HepG2 (cell line): ENCODE measurements at regions not wholly inside any gene's neighbourhood (a gene's known extent, or its start where the extent isn't known, plus 50 kb on each side); places are given as distances from the start of the nearest gene placed in this dataset.

Experiments used
- ATAC-seq: fragments of 200-7000 bp; cut with Tn5 transposase; 3 replicates; pipeline ENCODE4 v1.9.1; 2020; ENCODE audit warnings: mild to moderate bottlenecking, moderate library complexity
- BruUV-seq: library from RNA; stranded (reverse); fragments of 400-500 nt; replicated peaks from 2 replicates; lab custom pipeline; 2021; lab: Mats Ljungman, UMichigan
- CTCF ChIA-PET: fragments of 300-600 bp; formaldehyde crosslinking; extraction: SDS; loops from one replicate; lab custom pipeline; 2021; ENCODE audit warnings: low total read pairs, inconsistent platforms, low intra/inter-chr PET ratio; lab: Yijun Ruan, JAX
- POLR2A ChIA-PET: fragments of 350-600 bp; sonication (Branson Sonifier 250); formaldehyde crosslinking; loops from one replicate; lab custom pipeline; 2020; ENCODE audit warnings: antibody characterized with exemption, inconsistent platforms; lab: Yijun Ruan, JAX
- DNase-seq: peaks from one replicate; pipeline ENCODE4 v3.0.0-alpha.2; 2015; ENCODE audit warnings: low spot score
- FAIRE-seq: peaks from 3 replicates; lab custom pipeline; 2011; peaks lifted over from hg19 to GRCh38; lab: Jason Lieb, UNC
- H2AFZ ChIP-seq: one replicate; pipeline ENCODE4 v1.6.1; 2011; ENCODE audit warnings: low read length, inconsistent platforms
- H3K27ac ChIP-seq: fragments of 300-600 bp; 3 replicates; pipeline ENCODE4 v1.8.0; 2011; ENCODE audit warnings: mixed run types, mild to moderate bottlenecking, mixed read lengths, low read length, inconsistent platforms; ENCODE audit not compliant: insufficient read depth; ENCODE audit errors: extremely low read length
- H3K27me3 ChIP-seq, 2 experiments: fragments of 200-600 bp in 1 of 2; 2 replicates in 1 of 2; 3 replicates in 1 of 2; pipeline versions ENCODE4 v1.6.0 to v1.8.0; 2011; ENCODE audit warnings: low read length in 2 of 2, mild to moderate bottlenecking in 2 of 2, moderate library complexity in 2 of 2, inconsistent platforms in 1 of 2; ENCODE audit not compliant: insufficient read depth in 2 of 2, control insufficient read depth in 1 of 2
- H3K36me3 ChIP-seq, 2 experiments: fragments of 200-600 bp in 1 of 2; replicated peaks in 1 of 2; 2 replicates in 1 of 2; 3 replicates in 1 of 2; pipeline versions ENCODE4 v1.5.1 to v1.8.0; 2011; ENCODE audit warnings: low read length in 2 of 2, inconsistent platforms in 1 of 2; ENCODE audit not compliant: insufficient read depth in 2 of 2, control insufficient read depth in 1 of 2
- H3K4me1 ChIP-seq: 2 replicates; pipeline ENCODE4 v1.5.1; 2012; ENCODE audit warnings: low read length, inconsistent platforms; ENCODE audit not compliant: insufficient read depth
- H3K4me2 ChIP-seq: 2 replicates; pipeline ENCODE4 v1.6.0; 2011; ENCODE audit warnings: low read depth, low read length, inconsistent platforms
- H3K4me3 ChIP-seq, 3 experiments: fragments of 200-600 bp in 1 of 3; sonication (generic), shearing (Covaris generic) in 1 of 3; replicated peaks in 1 of 3; 2 replicates each; pipeline ENCODE4 v1.5.1; 2011 to 2016; ENCODE audit warnings: low read length in 3 of 3, inconsistent platforms in 2 of 3, low read depth in 2 of 3, mild to moderate bottlenecking in 2 of 3, control low read depth in 1 of 3, mixed read lengths in 1 of 3; ENCODE audit not compliant: insufficient read depth in 1 of 3
- H3K79me2 ChIP-seq: one replicate; pipeline ENCODE4 v1.6.1; 2011; ENCODE audit warnings: low read length, inconsistent platforms; ENCODE audit not compliant: insufficient read depth
- H3K9ac ChIP-seq: 2 replicates; pipeline ENCODE4 v1.6.0; 2011; ENCODE audit warnings: mild to moderate bottlenecking, low read depth, low read length, inconsistent platforms; ENCODE audit not compliant: insufficient read depth
- H3K9me3 ChIP-seq: 2 replicates; pipeline ENCODE4 v1.5.1; 2012; ENCODE audit warnings: mild to moderate bottlenecking, low read length
- H4K20me1 ChIP-seq: 2 replicates; pipeline ENCODE4 v1.6.0; 2011; ENCODE audit warnings: inconsistent platforms, mild to moderate bottlenecking, low read length, moderate library complexity; ENCODE audit not compliant: insufficient read depth
- POLR2G ChIP-seq: fragments of 200-400 bp; formaldehyde crosslinking; IDR thresholded peaks from 2 replicates; pipeline ENCODE4 v1.6.1; 2018; ENCODE audit warnings: mild to moderate bottlenecking, low read depth, low read length, moderate library complexity
- ZC3H13 ChIP-seq: sonication (generic); formaldehyde crosslinking; IDR thresholded peaks from 2 replicates; pipeline ENCODE4 v1.8.1; 2023; ENCODE audit warnings: mild to moderate bottlenecking, missing genetic modification reagents, moderate library complexity
- ZNF121 ChIP-seq: sonication (generic); formaldehyde crosslinking; IDR thresholded peaks from 2 replicates; pipeline ENCODE4 v1.5.0; 2020; ENCODE audit warnings: mild to moderate bottlenecking, missing genetic modification reagents
- ZNF570 ChIP-seq: sonication (generic); formaldehyde crosslinking; IDR thresholded peaks from 2 replicates; pipeline ENCODE4 v1.4.0; 2020; ENCODE audit warnings: mild to moderate bottlenecking, missing genetic modification reagents, borderline replicate concordance
- ZNF777 ChIP-seq: sonication (generic); formaldehyde crosslinking; IDR thresholded peaks from 2 replicates; pipeline ENCODE4 v1.4.0; 2020; ENCODE audit warnings: missing genetic modification reagents
- ZNF790 ChIP-seq: sonication (generic); formaldehyde crosslinking; IDR thresholded peaks from 2 replicates; pipeline ENCODE4 v1.8.0; 2022; ENCODE audit warnings: missing genetic modification reagents, mild to moderate bottlenecking, borderline replicate concordance
- WGBS: methylation state at CpG from one replicate; pipeline ENCODE4 v1.1.6; 2017; ENCODE audit warnings: low lambda C conversion rate; 5-methylcytosine and 5-hydroxymethylcytosine counted together
- in situ Hi-C: cut with HindIII; loops from 2 replicates; pipeline ENCODE4 v1.10.0; 2017; ENCODE audit warnings: low pct_unique_long_range_greater_than_20kb; ENCODE audit not compliant: extremely low pct_ligation_motif_present
- intact Hi-C: fragments of 100-400 bp; cut with micrococcal nuclease; formaldehyde crosslinking; loops from one replicate; pipeline ENCODE4 v1.10.0; 2022; ENCODE audit not compliant: unreplicated experiment
- TF ChIP-seq, protein P1 (sequence below): sonication (generic); formaldehyde crosslinking; IDR thresholded peaks from 2 replicates; pipeline ENCODE4 v1.4.0; 2020; ENCODE audit warnings: mild to moderate bottlenecking, low read depth, missing genetic modification reagents
- TF ChIP-seq, protein P2 (sequence below): sonication (generic); formaldehyde crosslinking; IDR thresholded peaks from 2 replicates; pipeline ENCODE4 v1.5.1; 2020; ENCODE audit warnings: missing genetic modification reagents, mild to moderate bottlenecking, borderline replicate concordance
- TF ChIP-seq, protein P3 (sequence below): sonication (generic); formaldehyde crosslinking; IDR thresholded peaks from 2 replicates; pipeline ENCODE4 v1.5.1; 2020; ENCODE audit warnings: missing genetic modification reagents, mild to moderate bottlenecking, borderline replicate concordance
- TF ChIP-seq, protein P4 (sequence below): sonication (generic); formaldehyde crosslinking; IDR thresholded peaks from 2 replicates; pipeline ENCODE4 v1.8.0; 2022; ENCODE audit warnings: mild to moderate bottlenecking, missing genetic modification reagents, borderline replicate concordance

DNA sequence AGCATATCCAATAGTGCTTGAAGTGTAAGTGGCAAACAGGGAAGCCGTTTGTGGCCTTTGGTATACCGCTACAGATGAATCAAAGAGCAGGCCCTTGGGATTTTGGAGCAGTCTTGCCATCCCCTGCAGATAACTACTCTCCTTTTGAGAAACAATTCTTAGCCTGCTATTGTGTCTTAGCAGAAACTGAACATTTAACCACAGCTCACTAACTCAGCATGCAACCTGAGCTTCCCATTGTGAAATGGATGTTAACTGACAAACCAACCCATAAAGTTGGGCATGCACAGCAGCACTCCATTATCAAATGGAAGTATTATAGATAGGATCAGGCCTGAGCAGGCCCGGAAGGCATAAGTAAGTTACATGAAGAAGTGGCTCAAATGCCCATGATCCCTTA, 315.3 kb upstream of the PTGER4 start (continued):
- TF ChIP-seq, protein P1, sequence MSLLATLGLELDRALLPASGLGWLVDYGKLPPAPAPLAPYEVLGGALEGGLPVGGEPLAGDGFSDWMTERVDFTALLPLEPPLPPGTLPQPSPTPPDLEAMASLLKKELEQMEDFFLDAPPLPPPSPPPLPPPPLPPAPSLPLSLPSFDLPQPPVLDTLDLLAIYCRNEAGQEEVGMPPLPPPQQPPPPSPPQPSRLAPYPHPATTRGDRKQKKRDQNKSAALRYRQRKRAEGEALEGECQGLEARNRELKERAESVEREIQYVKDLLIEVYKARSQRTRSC (CRISPR knock-in tag), result no peak
- TF ChIP-seq, all 625 proteins: peak for 0

DNA sequence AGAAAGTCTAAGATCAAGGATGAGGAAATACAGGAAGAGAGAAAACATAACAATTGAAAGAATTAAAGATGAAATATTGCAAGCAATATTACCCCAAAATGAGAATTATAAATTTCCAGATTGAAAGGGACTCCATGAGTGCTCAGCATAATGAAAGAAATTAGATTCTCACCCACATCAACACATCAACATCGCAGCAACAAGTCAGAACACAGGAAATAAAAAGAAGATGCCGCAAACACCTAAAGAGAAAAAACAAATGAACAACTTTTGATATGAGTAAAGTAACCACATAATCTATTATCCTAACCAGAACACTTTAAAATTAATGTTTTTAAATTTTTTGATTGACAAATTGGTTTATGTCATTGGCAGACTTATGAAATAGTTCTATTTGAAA, 318.3 kb upstream of the PTGER4 start:
- TF ChIP-seq POLR2G (no peak), ZNF777 (no peak), ZC3H13 (CRISPR knock-in tag) (no peak)
- Histone ChIP-seq H3K79me2 (no peaks in the 10 kb centered on the region), H3K9ac (no peak overlapping the region), H3K4me2 (no peak overlapping the region), H3K4me1 (no peaks in the 10 kb centered on the region), H2AFZ (no peak overlapping the region), H3K27ac (no peak overlapping the region), H3K9me3 (no peaks in the 10 kb centered on the region), H4K20me1 (no peaks in the 10 kb centered on the region), H3K4me3 (no peak overlapping the region), H3K27me3 (no peaks in the 10 kb centered on the region), H3K36me3 (no peaks in the 10 kb centered on the region)
- FAIRE-seq (no peak), ATAC-seq (no peak), DNase-seq (no peak)
- in situ Hi-C loops, result no loop called here
- POLR2A ChIA-PET, result no interaction called here
- WGBS, result 95% methylated on average over 2 of the region's 2 CpGs
- CTCF ChIA-PET, result no interaction called here
- intact Hi-C loops, result no loop called here
- BruUV-seq, result no TSS peak

DNA sequence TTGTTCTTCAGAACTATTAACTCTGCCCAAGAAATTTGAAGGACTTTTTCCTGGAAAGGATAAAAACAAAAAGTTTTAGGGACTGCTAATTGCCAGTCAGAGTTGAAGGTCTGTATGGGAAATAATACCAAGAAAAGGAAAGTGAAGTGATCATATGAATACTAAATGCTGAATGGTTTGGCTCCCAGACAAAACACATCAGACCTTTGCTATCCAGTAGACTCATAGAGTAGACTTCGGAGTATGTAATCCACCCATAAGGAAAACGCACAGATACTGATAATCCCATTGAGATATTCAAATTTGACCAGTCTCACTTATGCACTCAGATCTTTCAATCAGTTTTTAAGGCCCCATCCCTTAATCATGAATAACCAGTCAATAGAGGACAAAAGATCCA, 319.0 kb upstream of the PTGER4 start:
- Histone ChIP-seq H3K79me2 (no peaks in the 10 kb centered on the region), H3K9ac (no peak overlapping the region), H3K4me1 (no peaks in the 10 kb centered on the region), H3K4me3 (no peak overlapping the region), H3K4me2 (no peak overlapping the region), H2AFZ (no peak overlapping the region), H4K20me1 (no peaks in the 10 kb centered on the region), H3K27me3 (no peaks in the 10 kb centered on the region), H3K27ac (no peak overlapping the region), H3K36me3 (no peaks in the 10 kb centered on the region), H3K9me3 (no peaks in the 10 kb centered on the region)
- BruUV-seq, result no TSS peak
- no peak for FAIRE-seq
- ATAC-seq, result no peak
- DNase-seq, result no peak
- ChIA-PET POLR2A (no interaction called here), CTCF (no interaction called here)
- intact Hi-C loops, result no loop called here
- in situ Hi-C loops, result no loop called here
- WGBS, result 0% methylated on average over 2 of the region's 2 CpGs
- TF ChIP-seq, protein P2, sequence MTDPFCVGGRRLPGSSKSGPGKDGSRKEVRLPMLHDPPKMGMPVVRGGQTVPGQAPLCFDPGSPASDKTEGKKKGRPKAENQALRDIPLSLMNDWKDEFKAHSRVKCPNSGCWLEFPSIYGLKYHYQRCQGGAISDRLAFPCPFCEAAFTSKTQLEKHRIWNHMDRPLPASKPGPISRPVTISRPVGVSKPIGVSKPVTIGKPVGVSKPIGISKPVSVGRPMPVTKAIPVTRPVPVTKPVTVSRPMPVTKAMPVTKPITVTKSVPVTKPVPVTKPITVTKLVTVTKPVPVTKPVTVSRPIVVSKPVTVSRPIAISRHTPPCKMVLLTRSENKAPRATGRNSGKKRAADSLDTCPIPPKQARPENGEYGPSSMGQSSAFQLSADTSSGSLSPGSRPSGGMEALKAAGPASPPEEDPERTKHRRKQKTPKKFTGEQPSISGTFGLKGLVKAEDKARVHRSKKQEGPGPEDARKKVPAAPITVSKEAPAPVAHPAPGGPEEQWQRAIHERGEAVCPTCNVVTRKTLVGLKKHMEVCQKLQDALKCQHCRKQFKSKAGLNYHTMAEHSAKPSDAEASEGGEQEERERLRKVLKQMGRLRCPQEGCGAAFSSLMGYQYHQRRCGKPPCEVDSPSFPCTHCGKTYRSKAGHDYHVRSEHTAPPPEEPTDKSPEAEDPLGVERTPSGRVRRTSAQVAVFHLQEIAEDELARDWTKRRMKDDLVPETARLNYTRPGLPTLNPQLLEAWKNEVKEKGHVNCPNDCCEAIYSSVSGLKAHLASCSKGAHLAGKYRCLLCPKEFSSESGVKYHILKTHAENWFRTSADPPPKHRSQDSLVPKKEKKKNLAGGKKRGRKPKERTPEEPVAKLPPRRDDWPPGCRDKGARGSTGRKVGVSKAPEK, result no peak
- TF ChIP-seq, protein P3, sequence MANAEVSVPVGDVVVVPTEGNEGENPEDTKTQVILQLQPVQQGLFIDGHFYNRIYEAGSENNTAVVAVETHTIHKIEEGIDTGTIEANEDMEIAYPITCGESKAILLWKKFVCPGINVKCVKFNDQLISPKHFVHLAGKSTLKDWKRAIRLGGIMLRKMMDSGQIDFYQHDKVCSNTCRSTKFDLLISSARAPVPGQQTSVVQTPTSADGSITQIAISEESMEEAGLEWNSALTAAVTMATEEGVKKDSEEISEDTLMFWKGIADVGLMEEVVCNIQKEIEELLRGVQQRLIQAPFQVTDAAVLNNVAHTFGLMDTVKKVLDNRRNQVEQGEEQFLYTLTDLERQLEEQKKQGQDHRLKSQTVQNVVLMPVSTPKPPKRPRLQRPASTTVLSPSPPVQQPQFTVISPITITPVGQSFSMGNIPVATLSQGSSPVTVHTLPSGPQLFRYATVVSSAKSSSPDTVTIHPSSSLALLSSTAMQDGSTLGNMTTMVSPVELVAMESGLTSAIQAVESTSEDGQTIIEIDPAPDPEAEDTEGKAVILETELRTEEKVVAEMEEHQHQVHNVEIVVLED (CRISPR knock-in tag), result no peak
- TF ChIP-seq ZNF570 (CRISPR knock-in tag) (no peak), ZNF121 (CRISPR knock-in tag) (no peak), ZNF790 (no peak)
- TF ChIP-seq, protein P4, sequence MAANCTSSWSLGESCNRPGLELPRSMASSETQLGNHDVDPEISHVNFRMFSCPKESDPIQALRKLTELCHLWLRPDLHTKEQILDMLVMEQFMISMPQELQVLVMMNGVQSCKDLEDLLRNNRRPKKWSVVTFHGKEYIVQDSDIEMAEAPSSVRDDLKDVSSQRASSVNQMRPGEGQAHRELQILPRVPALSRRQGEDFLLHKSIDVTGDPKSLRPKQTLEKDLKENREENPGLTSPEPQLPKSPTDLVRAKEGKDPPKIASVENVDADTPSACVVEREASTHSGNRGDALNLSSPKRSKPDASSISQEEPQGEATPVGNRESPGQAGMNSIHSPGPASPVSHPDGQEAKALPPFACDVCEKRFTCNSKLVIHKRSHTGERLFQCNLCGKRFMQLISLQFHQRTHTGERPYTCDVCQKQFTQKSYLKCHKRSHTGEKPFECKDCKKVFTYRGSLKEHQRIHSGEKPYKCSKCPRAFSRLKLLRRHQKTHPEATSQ (CRISPR knock-in tag), result no peak
